Gastrocnemius medialis (tissue), 4 donors: ENCODE measurements at regions not wholly inside any gene's neighbourhood (a gene's known extent, or its start where the extent isn't known, plus 50 kb on each side); places are given as distances from the start of the nearest gene placed in this dataset.

ENCODE experiments used
- ATAC-seq, 2 donors: fragments of 150-250 bp; one replicate each; pipeline ENCODE4 v1.9.1; 2016
- DNase-seq, 2 donors: peaks; one replicate each; pipeline ENCODE4 v3.0.0-alpha.2; 2019
- H3K27ac ChIP-seq, 4 donors: fragments of 200-600 bp; sonication (generic); 1 replicate in 1 of 4; 2 replicates in 3 of 4; pipeline ENCODE4 v1.5.1; 2016 to 2018; ENCODE audit warnings: mild to moderate bottlenecking in 2 of 4, moderate library complexity in 1 of 4
- H3K27me3 ChIP-seq, 3 donors: fragments of 200-600 bp; sonication (generic) in 2 of 3; 1 replicate in 1 of 3; 2 replicates in 2 of 3; pipeline versions ENCODE4 v1.5.1 to v1.6.0; 2016 to 2019; ENCODE audit warnings: mild to moderate bottlenecking in 1 of 3, moderate library complexity in 1 of 3
- H3K36me3 ChIP-seq, 2 donors: fragments of 200-600 bp; sonication (generic) in 1 of 2; one replicate each; pipeline ENCODE4 v1.5.1; 2017 to 2018
- H3K4me1 ChIP-seq, 2 donors: fragments of 200-600 bp; sonication (generic) in 1 of 2; one replicate each; pipeline ENCODE4 v1.5.1; 2016 to 2017; ENCODE audit warnings: mild to moderate bottlenecking in 2 of 2
- H3K4me3 ChIP-seq, 4 donors: fragments of 200-600 bp; sonication (generic) in 3 of 4; 1 replicate in 1 of 4; 2 replicates in 3 of 4; pipeline ENCODE4 v1.5.1; 2016 to 2019; ENCODE audit warnings: mild to moderate bottlenecking in 2 of 4
- H3K9me3 ChIP-seq, 3 donors: fragments of 200-600 bp; sonication (generic) in 2 of 3; 1 replicate in 1 of 3; 2 replicates in 2 of 3; pipeline ENCODE4 v1.5.1; 2016 to 2019
- POLR2A ChIP-seq, 2 donors: fragments of 450-650 bp; IDR thresholded peaks; one replicate each; pipeline ENCODE4 v1.6.1; 2017; ENCODE audit warnings: antibody characterized with exemption in 2 of 2, mild to moderate bottlenecking in 2 of 2, moderate library complexity in 2 of 2
- in situ Hi-C, 4 donors: fragments of 200-750 bp; cut with MboI; loops; one replicate each; pipeline versions ENCODE4 v1.15.0 to v1.8.0; 2017; ENCODE audit warnings: low sequenced_read_pairs in 4 of 4
- intact Hi-C: fragments of 100-400 bp; cut with DNase I; formaldehyde crosslinking; loops from one replicate; pipeline ENCODE4 v1.15.1; 2023; ENCODE audit warnings: low total_unique reads
- TF ChIP-seq, protein P1 (sequence below), 5 experiments: fragments of 450-650 bp in 3 of 5; fragments of 200-600 bp in 2 of 5; sonication (generic) in 2 of 5; IDR thresholded peaks in 4 of 5; conservative IDR thresholded peaks in 1 of 5; 1 replicate in 4 of 5; 2 replicates in 1 of 5; pipeline ENCODE4 v1.5.1; 2016 to 2019; ENCODE audit warnings: antibody characterized with exemption in 5 of 5, mild to moderate bottlenecking in 3 of 5, moderate library complexity in 3 of 5

DNA sequence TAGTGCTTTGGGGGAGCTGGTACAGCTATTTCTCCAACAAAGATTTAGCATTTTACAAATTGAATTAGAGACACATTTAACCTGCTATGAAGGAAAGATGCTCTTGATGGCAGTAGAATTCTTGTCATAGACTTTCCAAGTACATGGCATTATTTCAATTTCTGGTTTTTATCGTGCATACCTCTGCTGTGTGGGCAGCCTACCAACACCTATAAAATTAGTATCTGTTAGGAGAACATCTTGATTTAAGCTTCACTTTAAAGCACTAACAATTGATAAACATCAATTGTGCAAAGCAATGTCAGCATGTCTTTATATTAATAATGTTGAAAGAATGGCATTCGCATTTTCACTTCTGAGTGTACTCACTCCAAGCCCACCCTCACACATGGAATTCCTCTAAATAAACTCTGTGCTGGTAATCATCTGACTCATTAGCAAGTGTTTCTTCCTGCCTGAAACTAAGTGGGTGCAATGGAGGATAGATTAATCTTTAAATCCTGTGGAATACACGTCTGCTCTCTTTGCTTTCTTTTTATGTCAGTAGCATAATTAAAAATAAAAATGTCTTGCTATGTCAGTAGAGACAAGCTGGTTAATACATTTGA lies 279.8 kb upstream of the MAGEB18 start:
- H3K27ac ChIP-seq: no peak overlapping the region

DNA sequence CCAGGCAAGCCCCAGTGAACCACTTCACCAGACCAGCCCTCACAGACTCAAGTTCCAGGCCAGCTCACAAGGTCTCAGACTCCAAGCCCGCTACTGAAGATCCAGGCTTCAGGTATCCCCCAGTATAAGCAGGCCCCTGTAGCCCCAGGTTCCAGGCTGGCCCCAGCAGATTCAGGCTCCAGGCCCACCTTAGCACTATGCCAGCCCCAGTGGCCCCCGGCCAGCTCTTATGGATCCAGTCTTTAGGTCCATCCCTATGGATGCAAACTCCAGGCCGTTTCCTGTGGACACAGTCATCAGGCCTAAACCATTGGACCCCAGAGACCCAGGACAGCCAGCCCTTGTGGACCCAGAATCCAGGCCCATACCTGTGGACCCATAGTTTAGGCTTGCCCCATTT lies 277.8 kb upstream of the MAGEB18 start:
- in situ Hi-C loops: no loop called here
- no peak overlapping the region for H3K4me3 ChIP-seq
- H3K27me3 ChIP-seq: no peaks in the 10 kb centered on the region
- no peak for ATAC-seq
- H3K4me1 ChIP-seq: no peaks in the 10 kb centered on the region
- TF ChIP-seq POLR2A (IDR thresholded peaks at IDR 0.05): no peak
- TF ChIP-seq, protein P1, sequence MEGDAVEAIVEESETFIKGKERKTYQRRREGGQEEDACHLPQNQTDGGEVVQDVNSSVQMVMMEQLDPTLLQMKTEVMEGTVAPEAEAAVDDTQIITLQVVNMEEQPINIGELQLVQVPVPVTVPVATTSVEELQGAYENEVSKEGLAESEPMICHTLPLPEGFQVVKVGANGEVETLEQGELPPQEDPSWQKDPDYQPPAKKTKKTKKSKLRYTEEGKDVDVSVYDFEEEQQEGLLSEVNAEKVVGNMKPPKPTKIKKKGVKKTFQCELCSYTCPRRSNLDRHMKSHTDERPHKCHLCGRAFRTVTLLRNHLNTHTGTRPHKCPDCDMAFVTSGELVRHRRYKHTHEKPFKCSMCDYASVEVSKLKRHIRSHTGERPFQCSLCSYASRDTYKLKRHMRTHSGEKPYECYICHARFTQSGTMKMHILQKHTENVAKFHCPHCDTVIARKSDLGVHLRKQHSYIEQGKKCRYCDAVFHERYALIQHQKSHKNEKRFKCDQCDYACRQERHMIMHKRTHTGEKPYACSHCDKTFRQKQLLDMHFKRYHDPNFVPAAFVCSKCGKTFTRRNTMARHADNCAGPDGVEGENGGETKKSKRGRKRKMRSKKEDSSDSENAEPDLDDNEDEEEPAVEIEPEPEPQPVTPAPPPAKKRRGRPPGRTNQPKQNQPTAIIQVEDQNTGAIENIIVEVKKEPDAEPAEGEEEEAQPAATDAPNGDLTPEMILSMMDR (IDR thresholded peaks at IDR 0.05 in 4 of 5, conservative IDR thresholded peaks at IDR 0.05 in 1 of 5): no peak
- DNase-seq: no peak
- H3K36me3 ChIP-seq: no peaks in the 10 kb centered on the region
- H3K27ac ChIP-seq: no peak overlapping the region
- no peaks in the 10 kb centered on the region for H3K9me3 ChIP-seq
- intact Hi-C loops: no loop called here

More for the DNA sequence above, 279.8 kb upstream of the MAGEB18 start:
- in situ Hi-C loops: no loop called here
- DNase-seq: no peak
- H3K36me3 ChIP-seq: no peaks in the 10 kb centered on the region
- no peaks in the 10 kb centered on the region for H3K9me3 ChIP-seq
- H3K27me3 ChIP-seq: no peaks in the 10 kb centered on the region
- H3K4me1 ChIP-seq: no peaks in the 10 kb centered on the region
- TF ChIP-seq, protein P1 (IDR thresholded peaks at IDR 0.05 in 4 of 5, conservative IDR thresholded peaks at IDR 0.05 in 1 of 5): no peak
- TF ChIP-seq POLR2A (IDR thresholded peaks at IDR 0.05): no peak
- intact Hi-C loops: no loop called here
- no peak overlapping the region for H3K4me3 ChIP-seq
- no peak for ATAC-seq

DNA sequence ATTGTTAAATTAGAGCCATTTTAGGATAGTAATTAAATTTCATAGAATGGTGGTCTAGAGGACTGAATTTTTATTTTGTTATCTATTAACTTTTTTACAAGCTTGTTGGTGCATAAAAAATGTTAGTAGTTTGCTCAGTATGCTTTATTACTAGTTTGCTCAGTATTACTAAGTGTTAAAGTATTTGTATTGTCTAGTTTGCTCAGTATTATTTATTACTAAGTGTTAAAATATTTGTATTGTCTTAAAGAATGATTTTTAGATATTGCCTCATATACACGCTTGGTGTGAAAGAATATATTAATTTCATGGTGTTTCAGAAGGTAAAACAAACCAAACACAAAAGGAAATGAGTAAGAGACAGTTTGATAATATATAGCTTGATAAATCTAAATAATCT lies 268.4 kb upstream of the MAGEB18 start:
- Histone ChIP-seq H3K4me3 (no peak overlapping the region), H3K27ac (no peak overlapping the region), H3K4me1 (no peaks in the 10 kb centered on the region), H3K36me3 (no peaks in the 10 kb centered on the region), H3K27me3 (no peaks in the 10 kb centered on the region), H3K9me3 (no peaks in the 10 kb centered on the region)
- intact Hi-C loops (no loop called here), in situ Hi-C loops (no loop called here)
- no peak for ATAC-seq
- no peak for DNase-seq
- no peak for TF ChIP-seq POLR2A (IDR thresholded peaks at IDR 0.05)
- TF ChIP-seq, protein P1 (IDR thresholded peaks at IDR 0.05 in 4 of 5, conservative IDR thresholded peaks at IDR 0.05 in 1 of 5): no peak

DNA sequence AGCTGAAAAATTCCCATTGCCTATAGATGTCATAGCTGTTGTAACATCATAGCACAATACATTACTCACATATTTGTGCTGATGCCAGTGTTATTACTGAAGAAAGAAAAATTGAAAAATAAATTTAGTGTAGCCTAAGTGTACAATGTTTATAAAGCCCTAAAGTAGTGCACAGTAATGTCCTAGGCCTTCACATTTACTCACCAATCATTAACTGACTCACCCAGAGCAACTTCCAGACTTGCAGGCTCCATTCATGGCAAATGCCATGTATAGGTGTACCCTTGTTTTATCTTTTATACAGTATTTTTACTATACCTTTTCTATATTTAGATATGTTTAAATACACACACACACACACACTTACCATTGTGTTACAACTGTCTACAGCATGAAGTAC lies 265.4 kb upstream of the MAGEB18 start:
- no peaks in the 10 kb centered on the region for H3K27me3 ChIP-seq
- in situ Hi-C loops: no loop called here
- DNase-seq (no peak), ATAC-seq (no peak)
- no peak overlapping the region for H3K4me3 ChIP-seq
- no peaks in the 10 kb centered on the region for H3K36me3 ChIP-seq
- no peaks in the 10 kb centered on the region for H3K4me1 ChIP-seq
- H3K9me3 ChIP-seq: no peaks in the 10 kb centered on the region
- intact Hi-C loops: no loop called here
- TF ChIP-seq POLR2A (IDR thresholded peaks at IDR 0.05): no peak
- TF ChIP-seq, protein P1 (IDR thresholded peaks at IDR 0.05 in 4 of 5, conservative IDR thresholded peaks at IDR 0.05 in 1 of 5): no peak
- H3K27ac ChIP-seq: no peak overlapping the region

DNA sequence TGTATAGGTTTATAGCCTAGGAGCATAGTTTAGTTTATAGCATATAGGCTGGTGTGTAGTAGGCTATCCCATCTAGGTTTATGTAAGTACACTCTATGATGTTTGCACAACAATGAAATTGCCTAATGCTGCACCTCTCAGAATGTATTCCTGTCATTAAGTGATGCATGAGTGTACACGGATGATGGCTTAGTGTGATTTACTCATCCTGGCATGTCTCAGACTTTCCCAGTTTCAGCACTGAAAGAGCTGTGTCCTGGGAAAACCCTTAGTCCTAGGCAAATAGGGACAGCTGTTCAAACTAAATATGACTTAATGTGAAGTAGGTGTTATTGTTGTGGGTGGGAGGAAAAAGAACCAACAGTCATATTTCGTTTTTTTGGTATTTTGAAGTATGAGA lies 264.9 kb upstream of the MAGEB18 start:
- in situ Hi-C loops: no loop called here

More for the DNA sequence above, 264.9 kb upstream of the MAGEB18 start:
- intact Hi-C loops: no loop called here
- Histone ChIP-seq H3K9me3 (no peaks in the 10 kb centered on the region), H3K27ac (no peak overlapping the region), H3K4me1 (no peaks in the 10 kb centered on the region), H3K36me3 (no peaks in the 10 kb centered on the region), H3K27me3 (no peaks in the 10 kb centered on the region), H3K4me3 (no peak overlapping the region)
- TF ChIP-seq, protein P1 (IDR thresholded peaks at IDR 0.05 in 4 of 5, conservative IDR thresholded peaks at IDR 0.05 in 1 of 5): no peak
- no peak for TF ChIP-seq POLR2A (IDR thresholded peaks at IDR 0.05)
- no peak for DNase-seq
- ATAC-seq: no peak
